HepG2 (cell line): ENCODE measurements at regions not wholly inside any gene's neighbourhood (a gene's known extent, or its start where the extent isn't known, plus 50 kb on each side); places are given as distances from the start of the nearest gene placed in this dataset.

ENCODE experiments used
- E2F5 ChIP-seq: sonication (generic); formaldehyde crosslinking; conservative IDR thresholded peaks from 2 replicates; pipeline ENCODE4 v1.4.0; 2020; ENCODE audit warnings: missing genetic modification reagents
- EZH2 ChIP-seq: conservative IDR thresholded peaks from 2 replicates; pipeline ENCODE4 v1.6.1; 2012; ENCODE audit warnings: mild to moderate bottlenecking, low read depth, low read length, moderate library complexity
- JUN ChIP-seq: sonication (generic); formaldehyde crosslinking; IDR thresholded peaks from 2 replicates; pipeline ENCODE4 v1.4.0; 2020; ENCODE audit warnings: mild to moderate bottlenecking, missing genetic modification reagents
- KDM4B ChIP-seq: sonication (generic); formaldehyde crosslinking; IDR thresholded peaks from 2 replicates; pipeline ENCODE4 v1.4.0; 2020; ENCODE audit warnings: missing genetic modification reagents
- KDM5B ChIP-seq: sonication (generic); formaldehyde crosslinking; IDR thresholded peaks from 2 replicates; pipeline ENCODE4 v1.4.0; 2020; ENCODE audit warnings: missing genetic modification reagents, mild to moderate bottlenecking, borderline replicate concordance
- MBD4 ChIP-seq: IDR thresholded peaks from 2 replicates; pipeline ENCODE4 v1.6.1; 2012; ENCODE audit warnings: low read length, inconsistent platforms, borderline replicate concordance
- NONO ChIP-seq, 2 experiments: fragments of 450-650 bp in 1 of 2; sonication (generic) in 1 of 2; formaldehyde crosslinking in 1 of 2; IDR thresholded peaks in 1 of 2; conservative IDR thresholded peaks in 1 of 2; 2 replicates each; pipeline versions ENCODE4 v1.6.1 to v1.8.0; 2017 to 2022; ENCODE audit warnings: mild to moderate bottlenecking in 1 of 2, missing genetic modification reagents in 1 of 2, moderate library complexity in 1 of 2
- NR2F6 ChIP-seq, 2 experiments: IDR thresholded peaks; 2 replicates each; pipeline ENCODE4 v1.6.1; 2016; ENCODE audit warnings: antibody characterized with exemption in 1 of 2, mild to moderate bottlenecking in 1 of 2
- RAD21 ChIP-seq: fragments of 450-650 bp; formaldehyde crosslinking; IDR thresholded peaks from 2 replicates; pipeline ENCODE4 v1.5.0; 2020; ENCODE audit warnings: mild to moderate bottlenecking
- SETDB1 ChIP-seq: sonication (generic); formaldehyde crosslinking; IDR thresholded peaks from 2 replicates; pipeline ENCODE4 v1.5.1; 2020; ENCODE audit warnings: missing genetic modification reagents, mild to moderate bottlenecking, borderline replicate concordance
- SRSF1 ChIP-seq: fragments of 200-400 bp; formaldehyde crosslinking; optimal IDR thresholded peaks from 2 replicates; pipeline ENCODE3; 2017; ENCODE audit warnings: mild to moderate bottlenecking, low read depth, low read length, moderate library complexity
- ZBTB33 ChIP-seq: sonication (generic); formaldehyde crosslinking; IDR thresholded peaks from 2 replicates; pipeline ENCODE4 v1.4.0; 2020; ENCODE audit warnings: missing genetic modification reagents
- ZFP37 ChIP-seq: sonication (generic); formaldehyde crosslinking; IDR thresholded peaks from 2 replicates; pipeline ENCODE4 v1.4.0; 2020; ENCODE audit warnings: missing genetic modification reagents, borderline replicate concordance

- no peak for TF ChIP-seq SRSF1
- no peak for TF ChIP-seq RAD21
- no peak for TF ChIP-seq EZH2
- TF ChIP-seq JUN (CRISPR knock-in tag), result no peak
- TF ChIP-seq MBD4, result no peak
- no peak for TF ChIP-seq SETDB1 (CRISPR knock-in tag)
- TF ChIP-seq KDM4B, result no peak
- no peak for TF ChIP-seq NR2F6 (IDR thresholded peaks at IDR 0.05)
- no peak for TF ChIP-seq NR2F6 (CRISPR knock-in tag; IDR thresholded peaks at IDR 0.05)
- no peak for TF ChIP-seq E2F5 (CRISPR knock-in tag)
- TF ChIP-seq KDM5B (CRISPR knock-in tag), result no peak
- no peak for TF ChIP-seq ZFP37
- no peak for TF ChIP-seq ZBTB33 (CRISPR knock-in tag)
- TF ChIP-seq NONO (IDR thresholded peaks at IDR 0.05), result no peak
- no peak for TF ChIP-seq NONO (CRISPR knock-in tag; conservative IDR thresholded peaks at IDR 0.05)
These were observed 1029.4 kb downstream of the TRHDE start for GRCh38 chr12:73301530-73301929.
